ENCODE measurements at regions not wholly inside any gene's neighbourhood (a gene's known extent, or its start where the extent isn't known, plus 50 kb on each side); places are given as distances from the start of the nearest gene placed in this dataset.

- TF ChIP-seq CTCF (IDR thresholded peaks at IDR 0.05) (no peak), POLR2A (IDR thresholded peaks at IDR 0.05) (no peak)
These were observed 1075.2 kb upstream of the SEMA6A start for GRCh38 chr5:117649821-117650220.

All from Peyer's patch (tissue), 4 donors.